NCI-H2029 treated with DMSO at 0.1 percent for 48 hours (cell line): ENCODE measurements at regions not wholly inside any gene's neighbourhood (a gene's known extent, or its start where the extent isn't known, plus 50 kb on each side); places are given as distances from the start of the nearest gene placed in this dataset.
"Not testable (repeated sequence)": the region's sequence is repeated elsewhere in the genome, so short reads cannot be mapped to it uniquely, and the experiment has no call there.

Source experiments
- DNase-seq: peaks from one replicate; lab custom pipeline; 2025; lab: John Stamatoyannopoulos, UW

DNA sequence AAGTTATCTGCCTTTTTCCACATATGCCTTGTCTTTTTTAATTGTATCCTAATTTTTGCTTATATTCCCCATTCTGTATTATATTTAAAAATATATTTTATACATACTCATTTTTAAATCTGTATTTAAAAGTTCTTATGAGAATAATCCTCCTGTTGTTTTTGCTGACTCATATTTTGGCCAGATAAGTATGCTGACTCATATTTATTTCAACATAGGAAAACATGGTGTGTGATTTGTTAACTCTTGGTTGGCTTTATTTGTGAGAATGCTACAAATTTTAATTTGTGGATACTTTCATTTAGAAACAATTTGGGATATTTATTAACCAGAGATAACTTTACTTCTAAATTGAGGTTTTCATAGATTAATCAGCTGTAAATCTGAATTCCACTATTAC lies 587.7 kb downstream of the CPS1 start:
- DNase-seq: no peak

DNA sequence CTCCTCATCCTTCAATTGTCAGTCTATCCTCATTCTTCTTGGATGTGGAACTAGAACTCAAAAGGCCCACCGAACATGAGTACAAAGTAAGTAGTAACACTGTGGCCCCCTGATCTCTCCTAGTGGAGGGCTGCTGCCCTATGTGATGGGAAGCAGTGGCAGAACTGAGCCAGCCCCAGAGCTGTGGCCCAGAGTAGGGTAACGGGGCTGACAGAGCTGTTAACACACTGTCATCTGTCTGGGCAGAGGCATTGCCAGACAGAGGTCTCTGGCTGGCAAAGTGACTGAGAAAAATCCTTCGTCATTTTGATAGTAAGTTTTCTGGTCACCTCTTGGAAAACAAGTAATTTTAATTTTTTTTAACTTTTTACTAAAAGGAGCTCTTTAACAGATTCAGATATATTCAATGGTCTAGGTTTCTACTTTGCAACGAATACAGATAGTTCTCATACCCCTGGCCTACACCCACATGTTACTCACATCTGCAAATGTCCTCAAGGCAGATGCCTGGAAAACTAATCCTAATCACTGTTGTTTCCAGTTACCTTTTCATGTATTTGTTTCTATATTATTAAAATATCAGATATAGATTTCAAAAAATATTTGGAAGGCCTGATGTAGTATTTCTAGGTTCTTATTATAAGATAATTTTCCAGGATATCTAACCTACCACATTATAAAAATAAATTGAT lies 588.7 kb downstream of the CPS1 start:
- no peak for DNase-seq

- no peak for DNase-seq
These were observed 593.3 kb downstream of the CPS1 start for GRCh38 chr2:211149731-211150130.

GRCh38 chr2:211157211-211157610 lies 600.8 kb downstream of the CPS1 start:
- no peak for DNase-seq

GRCh38 chr2:211157856-211158463 lies 601.6 kb downstream of the CPS1 start:
- peak; percentile 20 for DNase-seq

GRCh38 chr2:211159972-211160371 lies 603.6 kb downstream of the CPS1 start:
- no peak for DNase-seq

GRCh38 chr2:211161236-211161635 lies 604.8 kb downstream of the CPS1 start:
- DNase-seq: no peak

- DNase-seq: no peak
These were observed 606.5 kb downstream of the CPS1 start for GRCh38 chr2:211162911-211163310.

DNA sequence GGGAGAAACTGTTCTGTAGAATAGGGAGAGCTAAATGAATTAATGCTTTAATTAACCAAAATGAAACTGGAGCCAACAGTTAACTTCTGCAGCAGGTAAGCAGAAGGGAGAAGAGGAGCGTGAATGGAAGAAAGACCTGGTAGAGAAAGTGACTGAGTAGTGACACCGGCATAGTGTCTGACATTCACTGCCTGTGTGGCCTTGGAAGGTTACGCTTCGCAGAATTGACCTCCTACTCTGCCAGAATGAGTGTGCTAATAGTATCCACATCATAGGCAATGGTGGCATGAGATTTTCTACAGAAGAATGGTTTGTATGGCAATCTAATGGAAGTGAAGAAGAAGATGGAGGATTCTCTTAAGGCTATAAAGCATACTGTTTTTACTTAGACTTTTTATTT lies 614.4 kb downstream of the CPS1 start:
- DNase-seq: no peak

DNA sequence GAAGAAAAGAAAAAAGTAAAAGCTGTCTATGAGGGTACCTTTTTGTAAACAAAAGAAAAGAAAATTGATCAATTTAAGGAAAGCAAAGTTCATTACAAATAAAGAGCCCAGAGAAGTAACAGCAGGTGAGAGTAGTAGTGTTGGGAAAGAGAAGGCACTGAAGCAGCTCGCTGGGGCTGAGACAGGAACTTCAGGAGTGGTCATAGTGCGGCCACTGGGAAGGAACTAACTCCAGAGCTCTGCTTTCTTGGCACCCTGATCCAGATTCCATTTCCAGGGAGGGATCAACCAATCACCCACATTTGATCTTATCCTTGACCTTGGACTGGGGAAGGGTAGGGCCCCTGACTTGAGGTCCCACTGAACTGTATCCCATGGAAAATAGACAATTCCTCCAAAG lies 617.6 kb downstream of the CPS1 start:
- DNase-seq: no peak

GRCh38 chr2:211174631-211175030 lies 618.2 kb downstream of the CPS1 start:
- no peak for DNase-seq

DNA sequence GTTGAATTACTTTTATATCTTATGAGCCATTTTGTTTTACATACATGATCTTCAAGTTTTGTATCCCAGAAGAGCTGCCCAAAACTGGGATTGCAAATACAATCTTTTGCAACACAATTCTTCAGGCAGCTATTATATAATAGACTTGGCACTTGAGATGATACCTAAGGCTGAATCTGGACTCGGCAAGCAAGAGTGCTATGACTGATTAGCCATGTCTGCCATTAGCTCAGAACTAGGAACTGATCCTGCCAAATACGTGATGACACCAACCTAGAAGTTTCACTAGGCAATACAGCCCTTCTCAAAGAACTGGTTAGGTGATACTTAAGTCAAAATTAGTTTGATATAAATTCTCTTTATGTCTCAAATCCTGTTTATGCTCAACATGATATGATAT lies 619.6 kb downstream of the CPS1 start:
- DNase-seq: no peak

DNA sequence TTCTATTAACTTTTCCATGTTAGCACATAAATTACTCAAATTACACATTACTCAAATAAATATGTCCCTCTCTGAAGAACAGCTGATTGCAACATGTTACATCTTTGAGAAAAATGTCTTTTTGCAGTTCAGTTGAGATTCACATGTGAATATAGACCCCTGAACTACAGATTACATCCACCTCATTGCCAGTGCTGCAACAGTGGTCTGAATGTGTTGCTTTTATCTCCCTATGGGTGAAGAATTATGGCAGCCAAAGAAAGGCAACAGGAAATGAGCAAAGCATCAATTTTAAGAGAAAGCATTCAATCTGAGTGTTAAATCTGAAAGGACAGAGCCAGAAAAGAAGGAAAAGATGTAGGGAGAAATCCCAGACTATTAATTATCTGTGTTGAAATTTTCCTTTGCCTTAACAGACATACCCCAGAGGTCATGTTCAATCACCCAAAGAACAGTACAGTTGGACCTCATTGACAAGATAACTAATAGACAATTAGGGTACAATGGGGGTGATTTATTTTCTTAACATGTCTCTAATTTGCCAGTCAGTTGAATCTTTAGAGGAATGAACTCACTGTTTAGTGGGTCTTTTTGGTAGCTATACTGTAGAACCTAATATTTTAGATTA lies 620.2 kb downstream of the CPS1 start:
- no peak for DNase-seq

- no peak for DNase-seq
These were observed 625.2 kb downstream of the CPS1 start for GRCh38 chr2:211181626-211182025.

- no peak for DNase-seq
These were observed 631.2 kb downstream of the CPS1 start for GRCh38 chr2:211187602-211188001.

DNA sequence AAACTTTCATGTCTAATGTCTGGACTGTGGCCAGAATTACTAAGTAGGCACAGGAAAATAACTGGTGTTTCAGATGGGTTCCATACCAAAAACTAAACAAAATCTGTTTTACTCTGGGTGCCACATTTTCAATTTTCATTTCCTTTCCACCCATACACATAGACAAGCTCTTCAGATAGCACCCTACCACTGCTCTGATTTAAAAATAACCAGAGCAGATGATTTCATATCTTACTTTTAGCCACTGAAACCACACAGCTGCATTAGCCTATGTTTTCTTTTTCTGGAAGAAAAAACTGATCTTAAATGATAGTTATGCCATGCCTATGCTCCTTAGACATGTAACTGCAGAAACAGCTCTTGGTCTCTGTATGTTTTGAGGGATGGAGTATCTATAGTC lies 647.6 kb downstream of the CPS1 start:
- no peak for DNase-seq

GRCh38 chr2:211204456-211204855 lies 648.1 kb downstream of the CPS1 start:
- DNase-seq: no peak

- DNase-seq: no peak
These were observed 648.5 kb downstream of the CPS1 start for GRCh38 chr2:211204902-211205301.

GRCh38 chr2:211205358-211205757 lies 649.0 kb downstream of the CPS1 start:
- no peak for DNase-seq

DNA sequence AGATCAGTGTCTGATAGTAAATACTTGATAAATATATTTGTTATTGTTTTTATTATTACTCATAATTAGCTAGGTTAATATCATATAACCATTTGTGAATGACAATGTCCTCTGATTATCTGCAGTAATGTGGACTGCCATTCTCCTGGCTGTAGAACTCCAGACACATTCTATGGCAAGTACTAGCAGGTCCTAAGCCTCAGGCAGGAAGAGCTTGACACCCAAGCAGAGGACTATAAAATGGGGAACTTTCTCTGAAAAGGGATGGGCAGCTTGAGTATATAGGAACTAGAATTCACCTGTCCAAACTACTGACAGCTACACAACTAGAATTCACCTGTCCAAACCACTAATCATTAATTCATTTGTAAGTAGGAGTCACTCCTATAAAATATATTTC lies 649.4 kb downstream of the CPS1 start:
- DNase-seq: no peak

DNA sequence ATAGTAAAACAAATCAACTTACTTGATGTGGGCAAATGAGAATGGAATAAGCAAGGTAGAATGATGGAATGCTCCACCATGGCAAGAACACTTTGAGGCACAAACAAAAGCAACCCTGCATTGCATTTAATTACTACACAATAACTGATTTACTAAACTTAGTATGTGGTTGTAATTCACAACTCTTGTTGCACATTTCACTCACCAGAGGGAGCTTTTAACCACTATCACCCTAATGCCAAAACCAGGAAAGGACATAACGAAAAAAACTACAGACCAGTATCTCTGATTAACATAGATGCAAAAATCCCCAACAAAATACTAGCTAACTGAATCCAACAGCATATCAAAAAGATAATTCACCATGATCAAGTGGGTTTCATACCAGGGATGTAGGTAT lies 659.8 kb downstream of the CPS1 start:
- DNase-seq: no peak

DNA sequence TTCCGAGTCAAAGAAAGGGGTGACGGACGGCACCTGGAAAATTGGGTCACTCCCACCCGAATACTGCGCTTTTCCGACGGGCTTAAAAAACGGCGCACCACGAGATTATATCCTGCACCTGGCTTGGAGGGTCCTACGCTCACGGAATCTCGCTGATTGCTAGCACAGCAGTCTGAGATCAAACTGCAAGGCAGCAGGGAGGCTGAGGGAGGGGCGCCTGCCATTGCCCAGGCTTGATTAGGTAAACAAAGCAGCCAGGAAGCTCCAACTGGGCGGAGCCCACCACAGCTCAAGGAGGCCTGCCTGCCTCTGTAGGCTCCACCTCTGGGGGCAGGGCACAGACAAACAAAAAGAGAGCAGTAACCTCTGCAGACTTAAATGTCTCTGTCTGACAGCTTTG lies 663.1 kb downstream of the CPS1 start:
- not testable (repeated sequence) for DNase-seq

DNA sequence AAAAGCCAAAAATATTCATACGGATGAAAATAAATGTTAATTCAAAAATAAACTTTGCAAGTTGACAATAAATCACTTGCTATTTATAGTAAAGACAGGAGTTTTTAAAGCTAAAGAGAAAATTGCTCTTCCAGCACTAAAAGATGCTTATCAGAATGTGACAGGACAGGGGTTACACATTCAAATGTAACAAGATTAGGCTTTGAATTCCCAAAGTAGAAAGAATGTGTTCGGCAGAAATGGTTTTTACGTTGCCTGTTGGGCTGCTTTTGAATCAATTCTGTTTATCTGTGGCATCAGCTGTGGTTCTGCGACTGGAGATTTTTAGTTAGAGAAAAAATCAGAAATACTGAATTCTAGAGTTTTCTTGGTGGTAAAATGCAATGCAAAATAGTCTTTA lies 669.4 kb downstream of the CPS1 start:
- DNase-seq: no peak

- DNase-seq: no peak
These were observed 672.2 kb downstream of the CPS1 start for GRCh38 chr2:211228559-211228958.
